Thyroid gland (tissue), 4 donors: ENCODE measurements at regions not wholly inside any gene's neighbourhood (a gene's known extent, or its start where the extent isn't known, plus 50 kb on each side); places are given as distances from the start of the nearest gene placed in this dataset.

Experiments
- CTCF ChIP-seq, 6 experiments: fragments of 200-600 bp in 3 of 6; fragments of 450-650 bp in 3 of 6; sonication (generic) in 3 of 6; IDR thresholded peaks; one replicate each; pipeline ENCODE4 v1.5.1; 2016 to 2019; ENCODE audit warnings: antibody characterized with exemption in 6 of 6, mild to moderate bottlenecking in 2 of 6, inconsistent platforms in 1 of 6, moderate library complexity in 1 of 6
- POLR2A ChIP-seq, 2 donors: fragments of 450-650 bp; IDR thresholded peaks; one replicate each; pipeline ENCODE4 v1.6.1; 2017; ENCODE audit warnings: antibody characterized with exemption in 2 of 2, mild to moderate bottlenecking in 2 of 2, moderate library complexity in 1 of 2

- TF ChIP-seq CTCF (IDR thresholded peaks at IDR 0.05) (no peak), POLR2A (IDR thresholded peaks at IDR 0.05) (no peak)
Measured at GRCh38 chr10:63696205-63696604, 175.0 kb downstream of the REEP3 start.
